C4-2B (cell line): ENCODE measurements at regions not wholly inside any gene's neighbourhood (a gene's known extent, or its start where the extent isn't known, plus 50 kb on each side); places are given as distances from the start of the nearest gene placed in this dataset.

Experiments
- CTCF ChIP-seq: fragments of 450-650 bp; conservative IDR thresholded peaks from 2 replicates; pipeline ENCODE4 v1.5.1; 2017; ENCODE audit warnings: mild to moderate bottlenecking
- ZFX ChIP-seq: fragments of 450-650 bp; IDR thresholded peaks from 2 replicates; pipeline ENCODE4 v1.6.1; 2017

GRCh38 chr7:26995666-26996065 is 100.1 kb downstream of the HOXA1 start:
- TF ChIP-seq ZFX: no peak
- TF ChIP-seq CTCF: no peak
